ENCODE measurements at regions not wholly inside any gene's neighbourhood (a gene's known extent, or its start where the extent isn't known, plus 50 kb on each side); places are given as distances from the start of the nearest gene placed in this dataset.

DNA sequence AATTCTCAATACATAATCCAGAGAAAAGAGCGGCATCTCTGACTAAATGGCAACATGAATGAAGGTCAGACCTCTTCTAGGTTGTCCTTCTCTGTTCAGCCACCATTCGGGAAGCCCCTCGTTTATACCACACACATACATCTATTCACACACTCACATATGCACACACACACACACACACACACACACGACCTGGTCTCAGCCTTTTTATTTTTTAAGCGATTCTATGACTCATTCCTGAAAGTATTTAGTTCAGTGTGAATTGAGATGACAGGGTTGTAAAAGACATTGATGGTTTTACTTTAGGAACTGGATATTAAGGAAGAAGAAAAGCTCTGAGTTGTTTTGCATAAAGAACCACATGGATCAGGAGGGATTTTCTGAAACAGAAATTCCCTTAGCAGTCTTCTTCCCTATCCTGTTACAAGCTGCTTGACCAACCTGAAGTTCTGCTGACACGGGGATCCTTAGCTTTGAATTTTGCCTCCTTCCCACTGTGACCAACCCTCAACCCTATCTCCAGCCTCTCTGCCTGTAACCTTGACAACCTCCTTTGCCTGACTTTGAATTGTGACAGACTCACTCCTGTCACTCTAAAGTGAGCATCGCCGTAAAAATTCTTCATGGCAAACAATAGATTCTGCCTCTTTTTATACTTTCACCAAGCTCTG is 383.1 kb upstream of the ESRRG start (continued):
- TF ChIP-seq ETV6 (conservative IDR thresholded peaks at IDR 0.05 in 1 of 2, IDR thresholded peaks at IDR 0.05 in 1 of 2; ENCODE audit: borderline replicate concordance in 1 of 2, low read depth in 1 of 2) (no peak), NFIC (IDR thresholded peaks at IDR 0.05; ENCODE audit: low read depth, low read length) (no peak)

DNA sequence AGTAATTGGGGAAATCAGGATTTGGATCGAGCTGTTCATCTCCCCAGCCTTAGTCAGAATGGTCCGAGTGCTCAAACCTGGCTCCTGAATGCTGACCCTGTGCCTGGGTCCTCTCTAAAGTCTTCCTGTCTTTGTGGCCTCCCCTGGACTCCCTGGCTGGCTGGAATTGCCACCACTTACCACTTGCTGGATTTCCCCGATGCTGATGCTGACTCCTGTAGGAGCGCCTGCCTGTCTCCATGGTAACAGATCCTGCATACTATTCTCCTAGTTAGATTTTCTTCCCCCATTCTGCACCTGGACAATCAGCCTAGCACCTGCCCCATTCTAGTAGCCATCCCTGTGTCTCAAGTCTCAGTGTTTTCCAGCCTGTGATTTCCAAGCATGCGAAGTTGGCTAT is 382.2 kb upstream of the ESRRG start:
- Histone ChIP-seq H3K9me3 (replicated peaks; ENCODE audit: control insufficient read depth, insufficient read depth, low read length) (no peaks in the 10 kb centered on the region), H3K9ac (ENCODE audit: control insufficient read depth, insufficient read depth, low read length) (no peak overlapping the region), H3K27me3 (replicated peaks in 1 of 2; ENCODE audit: control insufficient read depth in 2 of 2, insufficient read depth in 2 of 2, low read length in 1 of 2) (no peaks in the 10 kb centered on the region; a peak in 1 of 4 replicates), H2AFZ (ENCODE audit: control insufficient read depth, low read depth, low read length) (no peak overlapping the region), H3K79me2 (ENCODE audit: control insufficient read depth, insufficient read depth, low read length) (no peaks in the 10 kb centered on the region), H3K4me1 (ENCODE audit: control insufficient read depth, insufficient read depth, low read length) (no peaks in the 10 kb centered on the region), H3K4me2 (ENCODE audit: control insufficient read depth, insufficient read depth) (no peak overlapping the region), H4K20me1 (ENCODE audit: control insufficient read depth, insufficient read depth) (no peaks in the 10 kb centered on the region), H3K27ac (ENCODE audit: control insufficient read depth, insufficient read depth) (no peak overlapping the region), H3K36me3 (ENCODE audit: control insufficient read depth in 2 of 2, insufficient read depth in 2 of 2, low read length in 1 of 2) (no peaks in the 10 kb centered on the region), H3K4me3 (no peak overlapping the region)
- ATAC-seq (no peak), FAIRE-seq (no peak), DNase-seq (ENCODE audit: low read depth, low spot score) (no peak)
- in situ Hi-C loops (cut with MboI), result no loop called here
- RAD21 ChIA-PET (ENCODE audit: unreplicated experiment), result no interaction called here
- no peak for TF ChIP-seq SREBF1 (IDR thresholded peaks at IDR 0.05; ENCODE audit: low read length)
- TF ChIP-seq HDAC6 (IDR thresholded peaks at IDR 0.05; ENCODE audit: unreplicated experiment), result no peak
- POLR2A ChIA-PET, result no interaction called here
- BruUV-seq (replicated peaks), result no TSS peak
- intact Hi-C loops (cut with micrococcal nuclease; ENCODE audit: unreplicated experiment), result no loop called here
- CTCF ChIA-PET, result no interaction called here
- WGBS (ENCODE audit: insufficient coverage, insufficient replicate concordance, low lambda C conversion rate, missing lambda C conversion rate), result 37% methylated on average over 5 of the region's 5 CpGs
- SMC1A ChIA-PET (ENCODE audit: uncharacterized antibody, unreplicated experiment), result no interaction called here

DNA sequence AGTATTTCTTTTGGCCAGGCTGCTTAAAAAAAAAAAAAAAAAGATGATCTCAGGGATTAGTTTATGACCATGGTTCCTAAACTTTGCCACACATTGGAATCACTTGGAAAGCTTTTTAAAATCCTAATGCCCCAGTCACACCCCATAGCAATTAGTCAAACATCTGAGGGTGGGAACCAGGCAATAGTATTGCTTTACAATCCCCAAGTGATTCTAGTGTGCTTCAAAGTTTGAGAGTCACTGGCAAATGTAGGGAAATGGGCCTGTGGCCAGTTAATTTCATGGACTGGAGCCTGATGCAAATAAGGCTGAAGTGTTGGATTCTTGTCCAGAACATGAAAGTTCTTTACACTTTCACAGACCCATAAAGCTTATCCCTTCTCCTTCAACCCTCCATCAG is 374.6 kb upstream of the ESRRG start:
- Histone ChIP-seq H3K4me1 (ENCODE audit: control insufficient read depth, insufficient read depth, low read length) (no peaks in the 10 kb centered on the region), H3K36me3 (ENCODE audit: control insufficient read depth in 2 of 2, insufficient read depth in 2 of 2, low read length in 1 of 2) (no peaks in the 10 kb centered on the region), H2AFZ (ENCODE audit: control insufficient read depth, low read depth, low read length) (no peak overlapping the region), H3K27ac (ENCODE audit: control insufficient read depth, insufficient read depth) (no peak overlapping the region), H3K27me3 (replicated peaks in 1 of 2; ENCODE audit: control insufficient read depth in 2 of 2, insufficient read depth in 2 of 2, low read length in 1 of 2) (no peaks in the 10 kb centered on the region), H3K4me2 (ENCODE audit: control insufficient read depth, insufficient read depth) (no peak overlapping the region), H4K20me1 (ENCODE audit: control insufficient read depth, insufficient read depth) (no peaks in the 10 kb centered on the region), H3K79me2 (ENCODE audit: control insufficient read depth, insufficient read depth, low read length) (no peaks in the 10 kb centered on the region), H3K4me3 (no peak overlapping the region), H3K9ac (ENCODE audit: control insufficient read depth, insufficient read depth, low read length) (no peak overlapping the region), H3K9me3 (replicated peaks; ENCODE audit: control insufficient read depth, insufficient read depth, low read length) (no peaks in the 10 kb centered on the region)
- SMC1A ChIA-PET (ENCODE audit: uncharacterized antibody, unreplicated experiment), result no interaction called here
- BruUV-seq (replicated peaks), result no TSS peak
- no peak for DNase-seq (ENCODE audit: low read depth, low spot score)
- CTCF ChIA-PET, result interaction anchor here (0.5 kb wide), 1 partner anchor 171 kb away, joined by 3 read pairs; no protein-coding TSS in a partner anchor
- FAIRE-seq, result no peak
- intact Hi-C loops (cut with micrococcal nuclease; ENCODE audit: unreplicated experiment), result no loop called here
- no peak for ATAC-seq
- POLR2A ChIA-PET, result no interaction called here
- RAD21 ChIA-PET (ENCODE audit: unreplicated experiment), result no interaction called here
- in situ Hi-C loops (cut with MboI), result no loop called here
- TF ChIP-seq, protein P1, sequence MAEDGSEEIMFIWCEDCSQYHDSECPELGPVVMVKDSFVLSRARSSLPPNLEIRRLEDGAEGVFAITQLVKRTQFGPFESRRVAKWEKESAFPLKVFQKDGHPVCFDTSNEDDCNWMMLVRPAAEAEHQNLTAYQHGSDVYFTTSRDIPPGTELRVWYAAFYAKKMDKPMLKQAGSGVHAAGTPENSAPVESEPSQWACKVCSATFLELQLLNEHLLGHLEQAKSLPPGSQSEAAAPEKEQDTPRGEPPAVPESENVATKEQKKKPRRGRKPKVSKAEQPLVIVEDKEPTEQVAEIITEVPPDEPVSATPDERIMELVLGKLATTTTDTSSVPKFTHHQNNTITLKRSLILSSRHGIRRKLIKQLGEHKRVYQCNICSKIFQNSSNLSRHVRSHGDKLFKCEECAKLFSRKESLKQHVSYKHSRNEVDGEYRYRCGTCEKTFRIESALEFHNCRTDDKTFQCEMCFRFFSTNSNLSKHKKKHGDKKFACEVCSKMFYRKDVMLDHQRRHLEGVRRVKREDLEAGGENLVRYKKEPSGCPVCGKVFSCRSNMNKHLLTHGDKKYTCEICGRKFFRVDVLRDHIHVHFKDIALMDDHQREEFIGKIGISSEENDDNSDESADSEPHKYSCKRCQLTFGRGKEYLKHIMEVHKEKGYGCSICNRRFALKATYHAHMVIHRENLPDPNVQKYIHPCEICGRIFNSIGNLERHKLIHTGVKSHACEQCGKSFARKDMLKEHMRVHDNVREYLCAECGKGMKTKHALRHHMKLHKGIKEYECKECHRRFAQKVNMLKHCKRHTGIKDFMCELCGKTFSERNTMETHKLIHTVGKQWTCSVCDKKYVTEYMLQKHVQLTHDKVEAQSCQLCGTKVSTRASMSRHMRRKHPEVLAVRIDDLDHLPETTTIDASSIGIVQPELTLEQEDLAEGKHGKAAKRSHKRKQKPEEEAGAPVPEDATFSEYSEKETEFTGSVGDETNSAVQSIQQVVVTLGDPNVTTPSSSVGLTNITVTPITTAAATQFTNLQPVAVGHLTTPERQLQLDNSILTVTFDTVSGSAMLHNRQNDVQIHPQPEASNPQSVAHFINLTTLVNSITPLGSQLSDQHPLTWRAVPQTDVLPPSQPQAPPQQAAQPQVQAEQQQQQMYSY (CRISPR knock-in tag; IDR thresholded peaks at IDR 0.05), result no peak
- TF ChIP-seq, protein P2, sequence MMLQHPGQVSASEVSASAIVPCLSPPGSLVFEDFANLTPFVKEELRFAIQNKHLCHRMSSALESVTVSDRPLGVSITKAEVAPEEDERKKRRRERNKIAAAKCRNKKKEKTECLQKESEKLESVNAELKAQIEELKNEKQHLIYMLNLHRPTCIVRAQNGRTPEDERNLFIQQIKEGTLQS (IDR thresholded peaks at IDR 0.05; ENCODE audit: borderline replicate concordance, extremely low read depth, low read depth, low read length), result no peak
- TF ChIP-seq HDAC6 (IDR thresholded peaks at IDR 0.05; ENCODE audit: unreplicated experiment) (no peak), FOS (IDR thresholded peaks at IDR 0.05; ENCODE audit: borderline replicate concordance, extremely low read depth, insufficient read length) (no peak), TARDBP (IDR thresholded peaks at IDR 0.05; ENCODE audit: borderline replicate concordance) (no peak), SMAD5 (IDR thresholded peaks at IDR 0.05; ENCODE audit: low read depth) (no peak), HDGF (IDR thresholded peaks at IDR 0.05) (no peak)
- TF ChIP-seq, protein P3, sequence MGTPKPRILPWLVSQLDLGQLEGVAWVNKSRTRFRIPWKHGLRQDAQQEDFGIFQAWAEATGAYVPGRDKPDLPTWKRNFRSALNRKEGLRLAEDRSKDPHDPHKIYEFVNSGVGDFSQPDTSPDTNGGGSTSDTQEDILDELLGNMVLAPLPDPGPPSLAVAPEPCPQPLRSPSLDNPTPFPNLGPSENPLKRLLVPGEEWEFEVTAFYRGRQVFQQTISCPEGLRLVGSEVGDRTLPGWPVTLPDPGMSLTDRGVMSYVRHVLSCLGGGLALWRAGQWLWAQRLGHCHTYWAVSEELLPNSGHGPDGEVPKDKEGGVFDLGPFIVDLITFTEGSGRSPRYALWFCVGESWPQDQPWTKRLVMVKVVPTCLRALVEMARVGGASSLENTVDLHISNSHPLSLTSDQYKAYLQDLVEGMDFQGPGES (IDR thresholded peaks at IDR 0.05), result no peak

Measured in GM12878 (cell line).